ENCODE measurements at regions not wholly inside any gene's neighbourhood (a gene's known extent, or its start where the extent isn't known, plus 50 kb on each side); places are given as distances from the start of the nearest gene placed in this dataset.

GRCh38 chr16:5643855-5644531 lies 546.4 kb upstream of the EEF2KMT start:
- H3K36me3 ChIP-seq (ENCODE audit: control insufficient read depth, insufficient read depth, low read length) = no peaks in the 10 kb centered on the region
- no peak overlapping the region for H3K27ac ChIP-seq (ENCODE audit: low read length)
- no peak overlapping the region for H3K4me3 ChIP-seq (ENCODE audit: low read length)
- H3K27me3 ChIP-seq (ENCODE audit: control insufficient read depth, insufficient read depth, low read length) = no peaks in the 10 kb centered on the region
- 88% methylated on average over 3 of the region's 10 CpGs for WGBS (ENCODE audit: insufficient coverage)
- no peaks in the 10 kb centered on the region for H3K4me1 ChIP-seq (ENCODE audit: control insufficient read depth, insufficient read depth, low read length)
- no peaks in the 10 kb centered on the region for H3K9me3 ChIP-seq (replicated peaks; ENCODE audit: control insufficient read depth, low read depth, low read length)
- DNase-seq = no peak

- H3K27ac ChIP-seq (ENCODE audit: low read length) = no peak overlapping the region
- H3K9me3 ChIP-seq (replicated peaks; ENCODE audit: control insufficient read depth, low read depth, low read length) = no peaks in the 10 kb centered on the region
- 17% methylated on average over 1 of the region's 6 CpGs for WGBS (ENCODE audit: insufficient coverage)
- no peak for DNase-seq
- H3K36me3 ChIP-seq (ENCODE audit: control insufficient read depth, insufficient read depth, low read length) = no peaks in the 10 kb centered on the region
- H3K4me3 ChIP-seq (ENCODE audit: low read length) = no peak overlapping the region
- H3K27me3 ChIP-seq (ENCODE audit: control insufficient read depth, insufficient read depth, low read length) = no peaks in the 10 kb centered on the region
- no peaks in the 10 kb centered on the region for H3K4me1 ChIP-seq (ENCODE audit: control insufficient read depth, insufficient read depth, low read length)
These were observed 544.8 kb upstream of the EEF2KMT start for GRCh38 chr16:5642436-5642835.

- no peaks in the 10 kb centered on the region for H3K9me3 ChIP-seq (replicated peaks; ENCODE audit: control insufficient read depth, low read depth, low read length)
- no peaks in the 10 kb centered on the region for H3K4me1 ChIP-seq (ENCODE audit: control insufficient read depth, insufficient read depth, low read length)
- WGBS (ENCODE audit: insufficient coverage) = 60% methylated on average over 2 of the region's 6 CpGs
- no peaks in the 10 kb centered on the region for H3K27me3 ChIP-seq (ENCODE audit: control insufficient read depth, insufficient read depth, low read length)
- no peak overlapping the region for H3K27ac ChIP-seq (ENCODE audit: low read length)
- no peak for DNase-seq
- H3K36me3 ChIP-seq (ENCODE audit: control insufficient read depth, insufficient read depth, low read length) = no peaks in the 10 kb centered on the region
- no peak overlapping the region for H3K4me3 ChIP-seq (ENCODE audit: low read length)
These were observed 544.4 kb upstream of the EEF2KMT start for GRCh38 chr16:5642011-5642410.

GRCh38 chr16:5640883-5641282 lies 543.3 kb upstream of the EEF2KMT start:
- no peak for DNase-seq
- Histone ChIP-seq H3K27ac (ENCODE audit: low read length) (no peak overlapping the region), H3K4me3 (ENCODE audit: low read length) (no peak overlapping the region), H3K36me3 (ENCODE audit: control insufficient read depth, insufficient read depth, low read length) (no peaks in the 10 kb centered on the region), H3K27me3 (ENCODE audit: control insufficient read depth, insufficient read depth, low read length) (no peaks in the 10 kb centered on the region), H3K9me3 (replicated peaks; ENCODE audit: control insufficient read depth, low read depth, low read length) (no peaks in the 10 kb centered on the region), H3K4me1 (ENCODE audit: control insufficient read depth, insufficient read depth, low read length) (no peaks in the 10 kb centered on the region)
- WGBS (ENCODE audit: insufficient coverage) = 95% methylated on average over 1 of the region's 1 CpG

GRCh38 chr16:5639531-5639930 lies 541.9 kb upstream of the EEF2KMT start:
- no peaks in the 10 kb centered on the region for H3K4me1 ChIP-seq (ENCODE audit: control insufficient read depth, insufficient read depth, low read length)
- 60% methylated on average over 1 of the region's 3 CpGs for WGBS (ENCODE audit: insufficient coverage)
- no peaks in the 10 kb centered on the region for H3K27me3 ChIP-seq (ENCODE audit: control insufficient read depth, insufficient read depth, low read length)
- no peaks in the 10 kb centered on the region for H3K36me3 ChIP-seq (ENCODE audit: control insufficient read depth, insufficient read depth, low read length)
- DNase-seq = no peak
- no peaks in the 10 kb centered on the region for H3K9me3 ChIP-seq (replicated peaks; ENCODE audit: control insufficient read depth, low read depth, low read length)
- no peak overlapping the region for H3K27ac ChIP-seq (ENCODE audit: low read length)
- no peak overlapping the region for H3K4me3 ChIP-seq (ENCODE audit: low read length)

GRCh38 chr16:5635331-5635730 lies 537.7 kb upstream of the EEF2KMT start:
- DNase-seq = no peak
- no peaks in the 10 kb centered on the region for H3K27me3 ChIP-seq (ENCODE audit: control insufficient read depth, insufficient read depth, low read length)
- no peaks in the 10 kb centered on the region for H3K9me3 ChIP-seq (replicated peaks; ENCODE audit: control insufficient read depth, low read depth, low read length)
- H3K36me3 ChIP-seq (ENCODE audit: control insufficient read depth, insufficient read depth, low read length) = no peaks in the 10 kb centered on the region
- WGBS (ENCODE audit: insufficient coverage) = no CpG with 5 or more reads among the region's 2 CpGs
- H3K27ac ChIP-seq (ENCODE audit: low read length) = no peak overlapping the region
- H3K4me1 ChIP-seq (ENCODE audit: control insufficient read depth, insufficient read depth, low read length) = no peaks in the 10 kb centered on the region
- H3K4me3 ChIP-seq (ENCODE audit: low read length) = no peak overlapping the region

- no CpG with 5 or more reads among the region's 2 CpGs for WGBS (ENCODE audit: insufficient coverage)
- H3K9me3 ChIP-seq (replicated peaks; ENCODE audit: control insufficient read depth, low read depth, low read length) = no peaks in the 10 kb centered on the region
- no peak overlapping the region for H3K4me3 ChIP-seq (ENCODE audit: low read length)
- H3K27me3 ChIP-seq (ENCODE audit: control insufficient read depth, insufficient read depth, low read length) = no peaks in the 10 kb centered on the region
- DNase-seq = no peak
- H3K27ac ChIP-seq (ENCODE audit: low read length) = no peak overlapping the region
- no peaks in the 10 kb centered on the region for H3K4me1 ChIP-seq (ENCODE audit: control insufficient read depth, insufficient read depth, low read length)
- no peaks in the 10 kb centered on the region for H3K36me3 ChIP-seq (ENCODE audit: control insufficient read depth, insufficient read depth, low read length)
These were observed 537.1 kb upstream of the EEF2KMT start for GRCh38 chr16:5634666-5635180.

- Histone ChIP-seq H3K9me3 (replicated peaks; ENCODE audit: control insufficient read depth, low read depth, low read length) (no peaks in the 10 kb centered on the region), H3K4me3 (ENCODE audit: low read length) (no peak overlapping the region), H3K27me3 (ENCODE audit: control insufficient read depth, insufficient read depth, low read length) (no peaks in the 10 kb centered on the region), H3K4me1 (ENCODE audit: control insufficient read depth, insufficient read depth, low read length) (no peaks in the 10 kb centered on the region), H3K27ac (ENCODE audit: low read length) (no peak overlapping the region), H3K36me3 (ENCODE audit: control insufficient read depth, insufficient read depth, low read length) (no peaks in the 10 kb centered on the region)
- no CpG with 5 or more reads among the region's 5 CpGs for WGBS (ENCODE audit: insufficient coverage)
- peak; percentile 14 for DNase-seq
These were observed 536.3 kb upstream of the EEF2KMT start for GRCh38 chr16:5633845-5634440.

GRCh38 chr16:5622234-5622884 lies 524.8 kb upstream of the EEF2KMT start:
- Histone ChIP-seq H3K4me3 (ENCODE audit: low read length) (no peak overlapping the region), H3K27me3 (ENCODE audit: control insufficient read depth, insufficient read depth, low read length) (no peaks in the 10 kb centered on the region), H3K4me1 (ENCODE audit: control insufficient read depth, insufficient read depth, low read length) (no peaks in the 10 kb centered on the region), H3K9me3 (replicated peaks; ENCODE audit: control insufficient read depth, low read depth, low read length) (no peaks in the 10 kb centered on the region), H3K36me3 (ENCODE audit: control insufficient read depth, insufficient read depth, low read length) (no peaks in the 10 kb centered on the region), H3K27ac (ENCODE audit: low read length) (no peak overlapping the region)
- DNase-seq = no peak
- 100% methylated on average over 2 of the region's 9 CpGs for WGBS (ENCODE audit: insufficient coverage)

- Histone ChIP-seq H3K27ac (ENCODE audit: low read length) (no peak overlapping the region), H3K9me3 (replicated peaks; ENCODE audit: control insufficient read depth, low read depth, low read length) (no peaks in the 10 kb centered on the region), H3K36me3 (ENCODE audit: control insufficient read depth, insufficient read depth, low read length) (no peaks in the 10 kb centered on the region), H3K4me3 (ENCODE audit: low read length) (no peak overlapping the region), H3K4me1 (ENCODE audit: control insufficient read depth, insufficient read depth, low read length) (no peaks in the 10 kb centered on the region), H3K27me3 (ENCODE audit: control insufficient read depth, insufficient read depth, low read length) (no peaks in the 10 kb centered on the region)
- WGBS (ENCODE audit: insufficient coverage) = 0% methylated on average over 1 of the region's 4 CpGs
- DNase-seq = no peak
These were observed 524.2 kb upstream of the EEF2KMT start for GRCh38 chr16:5621826-5622225.
